ENCODE measurements at regions not wholly inside any gene's neighbourhood (a gene's known extent, or its start where the extent isn't known, plus 50 kb on each side); places are given as distances from the start of the nearest gene placed in this dataset.

- in situ Hi-C loops (cut with HindIII; ENCODE audit: extremely low pct_ligation_motif_present, low pct_unique_long_range_greater_than_20kb) (no loop called here), intact Hi-C loops (cut with micrococcal nuclease; ENCODE audit: unreplicated experiment) (no loop called here)
- Histone ChIP-seq H3K4me1 (ENCODE audit: insufficient read depth, low read length) (peaks cover 15% of the 10 kb centered on the region; the same call in 1 of the 2 replicates), H4K20me1 (ENCODE audit: insufficient read depth, low read length) (no peaks in the 10 kb centered on the region), H3K79me2 (ENCODE audit: insufficient read depth, low read length) (no peaks in the 10 kb centered on the region), H3K9me3 (ENCODE audit: low read length) (no peaks in the 10 kb centered on the region), H3K36me3 (replicated peaks in 1 of 2; ENCODE audit: control insufficient read depth in 1 of 2, insufficient read depth in 2 of 2, low read length in 2 of 2) (no peaks in the 10 kb centered on the region), H2AFZ (ENCODE audit: low read length) (no peak overlapping the region), H3K9ac (ENCODE audit: insufficient read depth, low read depth, low read length) (no peak overlapping the region), H3K4me3 (replicated peaks in 1 of 3; ENCODE audit: insufficient read depth in 1 of 3, low read depth in 2 of 3, low read length in 3 of 3) (no peak overlapping the region), H3K27ac (ENCODE audit: extremely low read length, insufficient read depth, low read length) (no peak overlapping the region), H3K4me2 (ENCODE audit: low read depth, low read length) (no peak overlapping the region), H3K27me3 (ENCODE audit: control insufficient read depth in 1 of 2, insufficient read depth in 2 of 2, low read length in 2 of 2) (no peaks in the 10 kb centered on the region)
- no TSS peak for BruUV-seq (replicated peaks)
- POLR2A ChIA-PET: no interaction called here
- 80% methylated on average over 8 of the region's 8 CpGs for WGBS (ENCODE audit: low lambda C conversion rate)
- CTCF ChIA-PET (ENCODE audit: low intra/inter-chr PET ratio, low total read pairs): no interaction called here
- FAIRE-seq (no peak), ATAC-seq (no peak), DNase-seq (ENCODE audit: low spot score) (no peak)
- no peak for TF ChIP-seq FLYWCH1 (CRISPR knock-in tag; IDR thresholded peaks at IDR 0.05)
- TF ChIP-seq ZKSCAN8 (CRISPR knock-in tag; IDR thresholded peaks at IDR 0.05; ENCODE audit: borderline replicate concordance): no peak
- no peak for TF ChIP-seq ZNF253 (CRISPR knock-in tag; IDR thresholded peaks at IDR 0.05; ENCODE audit: borderline replicate concordance)
- no peak for TF ChIP-seq NR2F2 (IDR thresholded peaks at IDR 0.05; ENCODE audit: borderline replicate concordance, low read depth)
- TF ChIP-seq ZGPAT (CRISPR knock-in tag; IDR thresholded peaks at IDR 0.05): no peak
- no peak for TF ChIP-seq ZSCAN9 (CRISPR knock-in tag; IDR thresholded peaks at IDR 0.05; ENCODE audit: borderline replicate concordance)
- no peak for TF ChIP-seq ZNF580 (CRISPR knock-in tag; IDR thresholded peaks at IDR 0.05; ENCODE audit: borderline replicate concordance, low read depth)
- TF ChIP-seq GPBP1L1 (CRISPR knock-in tag; IDR thresholded peaks at IDR 0.05): no peak
Measured at GRCh38 chr10:29710128-29710527, 75.4 kb upstream of the SVIL start.
